ENCODE measurements at regions not wholly inside any gene's neighbourhood (a gene's known extent, or its start where the extent isn't known, plus 50 kb on each side); places are given as distances from the start of the nearest gene placed in this dataset.

- no peak for DNase-seq
These were observed 265.6 kb upstream of the CDIN1 start for GRCh38 chr15:36313736-36314280.

GRCh38 chr15:36315649-36316048, 263.8 kb upstream of the CDIN1 start:
- DNase-seq = no peak

- no peak for DNase-seq
These were observed 255.8 kb upstream of the CDIN1 start for GRCh38 chr15:36323615-36324014.

GRCh38 chr15:36325206-36325605, 254.2 kb upstream of the CDIN1 start:
- DNase-seq = no peak

- DNase-seq = no peak
These were observed 249.8 kb upstream of the CDIN1 start for GRCh38 chr15:36329592-36329991.

GRCh38 chr15:36330598-36330997, 248.8 kb upstream of the CDIN1 start:
- DNase-seq = no peak

GRCh38 chr15:36331531-36332275, 247.7 kb upstream of the CDIN1 start:
- no peak for DNase-seq

- DNase-seq = no peak
These were observed 247.1 kb upstream of the CDIN1 start for GRCh38 chr15:36332301-36332700.

GRCh38 chr15:36332896-36333295, 246.5 kb upstream of the CDIN1 start:
- DNase-seq = no peak

GRCh38 chr15:36334059-36334458, 245.4 kb upstream of the CDIN1 start:
- no peak for DNase-seq

- no peak for DNase-seq
These were observed 244.2 kb upstream of the CDIN1 start for GRCh38 chr15:36335224-36335623.

GRCh38 chr15:36335659-36336058, 243.8 kb upstream of the CDIN1 start:
- no peak for DNase-seq

GRCh38 chr15:36344887-36345286, 234.5 kb upstream of the CDIN1 start:
- DNase-seq = no peak

GRCh38 chr15:36347272-36347858, 232.1 kb upstream of the CDIN1 start:
- no peak for DNase-seq

GRCh38 chr15:36356466-36356865, 223.0 kb upstream of the CDIN1 start:
- no peak for DNase-seq

GRCh38 chr15:36356978-36357601, 222.3 kb upstream of the CDIN1 start:
- DNase-seq = no peak

- DNase-seq = peak; percentile 23
These were observed 221.3 kb upstream of the CDIN1 start for GRCh38 chr15:36358094-36358493.

GRCh38 chr15:36358523-36358922, 220.9 kb upstream of the CDIN1 start:
- DNase-seq = no peak

GRCh38 chr15:36359286-36359685, 220.1 kb upstream of the CDIN1 start:
- DNase-seq = no peak

- DNase-seq = no peak
These were observed 218.0 kb upstream of the CDIN1 start for GRCh38 chr15:36361351-36361870.

GRCh38 chr15:36362509-36362915, 216.9 kb upstream of the CDIN1 start:
- DNase-seq = no peak

GRCh38 chr15:36363335-36363734, 216.1 kb upstream of the CDIN1 start:
- no peak for DNase-seq

- no peak for DNase-seq
These were observed 215.0 kb upstream of the CDIN1 start for GRCh38 chr15:36364377-36364776.

- DNase-seq = no peak
These were observed 213.5 kb upstream of the CDIN1 start for GRCh38 chr15:36365963-36366362.
